Calu3 (cell line): ENCODE measurements at regions not wholly inside any gene's neighbourhood (a gene's known extent, or its start where the extent isn't known, plus 50 kb on each side); places are given as distances from the start of the nearest gene placed in this dataset.

ENCODE experiments used
- BruUV-seq: library from RNA; stranded (reverse); fragments of 400-500 nt; replicated peaks from 2 replicates; lab custom pipeline; 2021; lab: Mats Ljungman, UMichigan
- CTCF ChIA-PET: fragments of 300-600 bp; sonication (Branson Sonifier 250); formaldehyde crosslinking; loops from one replicate; lab custom pipeline; 2022; ENCODE audit warnings: antibody characterized with exemption; lab: Charles Lee
- DNase-seq: peaks from one replicate; pipeline ENCODE4 v3.0.0; 2022
- H3K27ac Mint-ChIP-seq: one replicate; pipeline ENCODE4 v1.8.0; 2022; ENCODE audit warnings: mixed read lengths; ENCODE audit not compliant: unreplicated experiment
- H3K27me3 Mint-ChIP-seq: one replicate; pipeline ENCODE4 v1.8.0; 2022; ENCODE audit warnings: mixed read lengths; ENCODE audit not compliant: unreplicated experiment
- H3K36me3 Mint-ChIP-seq: one replicate; pipeline ENCODE4 v1.8.0; 2022; ENCODE audit warnings: mild to moderate bottlenecking, moderate library complexity, mixed read lengths; ENCODE audit not compliant: insufficient read depth, unreplicated experiment
- H3K4me1 Mint-ChIP-seq: one replicate; pipeline ENCODE4 v1.8.0; 2022; ENCODE audit warnings: mild to moderate bottlenecking, low read depth, mixed read lengths; ENCODE audit not compliant: unreplicated experiment
- H3K4me3 Mint-ChIP-seq: one replicate; pipeline ENCODE4 v1.8.0; 2022; ENCODE audit warnings: mild to moderate bottlenecking, low read depth, moderate library complexity, mixed read lengths; ENCODE audit not compliant: unreplicated experiment
- H3K9me3 Mint-ChIP-seq: one replicate; pipeline ENCODE4 v1.8.0; 2022; ENCODE audit warnings: low read depth, mixed read lengths; ENCODE audit not compliant: unreplicated experiment
- intact Hi-C: fragments of 100-400 bp; cut with micrococcal nuclease; formaldehyde crosslinking; loops from one replicate; pipeline ENCODE4 v1.10.0; 2022; ENCODE audit not compliant: unreplicated experiment
- TF ChIP-seq, protein P1 (sequence below): fragments of 200-600 bp; IDR thresholded peaks from one replicate; pipeline ENCODE4 v1.8.0; 2022; ENCODE audit warnings: antibody characterized with exemption; ENCODE audit not compliant: unreplicated experiment

DNA sequence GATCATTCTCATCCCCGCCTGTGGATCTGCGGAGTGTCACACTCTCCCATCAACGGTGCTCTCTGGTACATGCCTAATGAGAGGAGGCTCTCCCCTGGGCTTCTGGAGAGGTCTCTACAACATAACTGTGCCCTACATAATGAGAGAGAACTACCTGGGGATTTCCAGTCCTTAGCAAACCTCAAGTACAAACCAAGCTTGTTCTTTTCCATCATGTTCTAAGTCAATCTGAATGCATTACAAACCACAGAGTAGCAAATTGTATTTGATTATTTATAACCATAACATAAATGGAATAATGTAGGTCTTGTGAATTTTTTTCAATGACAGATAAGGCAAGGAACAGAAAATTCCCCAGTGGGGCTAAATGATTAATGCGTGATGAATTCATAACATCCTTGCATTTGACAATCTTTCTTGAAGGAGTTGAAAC is 412.4 kb upstream of the NRP1 start:
- Mint-ChIP-seq H3K36me3 (no peaks in the 10 kb centered on the region), H3K27me3 (no peaks in the 10 kb centered on the region), H3K9me3 (no peaks in the 10 kb centered on the region), H3K4me3 (no peak overlapping the region), H3K27ac (no peak overlapping the region), H3K4me1 (peaks cover 22% of the 10 kb centered on the region)
- intact Hi-C loops, result no loop called here
- CTCF ChIA-PET, result interaction anchor here (1.2 kb wide), 1 partner anchor 12 kb away, joined by 3 read pairs; no protein-coding TSS in a partner anchor
- no TSS peak for BruUV-seq
- TF ChIP-seq, protein P1, sequence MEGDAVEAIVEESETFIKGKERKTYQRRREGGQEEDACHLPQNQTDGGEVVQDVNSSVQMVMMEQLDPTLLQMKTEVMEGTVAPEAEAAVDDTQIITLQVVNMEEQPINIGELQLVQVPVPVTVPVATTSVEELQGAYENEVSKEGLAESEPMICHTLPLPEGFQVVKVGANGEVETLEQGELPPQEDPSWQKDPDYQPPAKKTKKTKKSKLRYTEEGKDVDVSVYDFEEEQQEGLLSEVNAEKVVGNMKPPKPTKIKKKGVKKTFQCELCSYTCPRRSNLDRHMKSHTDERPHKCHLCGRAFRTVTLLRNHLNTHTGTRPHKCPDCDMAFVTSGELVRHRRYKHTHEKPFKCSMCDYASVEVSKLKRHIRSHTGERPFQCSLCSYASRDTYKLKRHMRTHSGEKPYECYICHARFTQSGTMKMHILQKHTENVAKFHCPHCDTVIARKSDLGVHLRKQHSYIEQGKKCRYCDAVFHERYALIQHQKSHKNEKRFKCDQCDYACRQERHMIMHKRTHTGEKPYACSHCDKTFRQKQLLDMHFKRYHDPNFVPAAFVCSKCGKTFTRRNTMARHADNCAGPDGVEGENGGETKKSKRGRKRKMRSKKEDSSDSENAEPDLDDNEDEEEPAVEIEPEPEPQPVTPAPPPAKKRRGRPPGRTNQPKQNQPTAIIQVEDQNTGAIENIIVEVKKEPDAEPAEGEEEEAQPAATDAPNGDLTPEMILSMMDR, result no peak
- no peak for DNase-seq

DNA sequence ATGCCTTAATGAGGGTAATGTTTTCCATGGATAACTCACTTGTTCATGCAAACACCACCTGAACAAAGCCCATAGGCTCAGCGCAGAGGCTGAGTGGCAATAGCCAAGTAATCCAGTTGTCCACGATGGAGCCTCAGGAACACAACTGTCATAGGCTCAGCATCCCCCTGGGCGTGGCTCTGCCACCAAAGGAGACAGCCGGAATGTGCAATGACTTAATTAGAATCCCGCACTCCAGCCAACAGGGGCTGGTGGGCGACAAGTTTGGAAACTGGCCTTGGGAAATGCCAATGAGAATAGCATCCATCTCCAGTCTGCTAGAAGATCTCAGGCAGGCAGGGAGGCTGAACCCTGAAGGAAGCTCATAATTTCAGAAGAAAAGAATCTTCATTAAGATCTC is 411.7 kb upstream of the NRP1 start:
- no peaks in the 10 kb centered on the region for H3K36me3 Mint-ChIP-seq
- H3K27ac Mint-ChIP-seq, result no peak overlapping the region
- H3K4me1 Mint-ChIP-seq, result peaks cover 22% of the 10 kb centered on the region
- no peak overlapping the region for H3K4me3 Mint-ChIP-seq
- intact Hi-C loops, result no loop called here
- H3K9me3 Mint-ChIP-seq, result no peaks in the 10 kb centered on the region
- CTCF ChIA-PET, result interaction anchor here (1.2 kb wide), 1 partner anchor 12 kb away, joined by 3 read pairs; no protein-coding TSS in a partner anchor
- DNase-seq, result no peak
- H3K27me3 Mint-ChIP-seq, result no peaks in the 10 kb centered on the region
- TF ChIP-seq, protein P1, result no peak
- no TSS peak for BruUV-seq

GRCh38 chr10:33743429-33743857 is 409.0 kb upstream of the NRP1 start:
- BruUV-seq, result no TSS peak
- intact Hi-C loops, result no loop called here
- no peak overlapping the region for H3K27ac Mint-ChIP-seq
- TF ChIP-seq, protein P1, result no peak
- H3K4me1 Mint-ChIP-seq, result peaks cover 22% of the 10 kb centered on the region
- no peaks in the 10 kb centered on the region for H3K9me3 Mint-ChIP-seq
- CTCF ChIA-PET, result no interaction called here
- H3K27me3 Mint-ChIP-seq, result no peaks in the 10 kb centered on the region
- DNase-seq, result peak; percentile 33
- H3K4me3 Mint-ChIP-seq, result no peak overlapping the region
- no peaks in the 10 kb centered on the region for H3K36me3 Mint-ChIP-seq

DNA sequence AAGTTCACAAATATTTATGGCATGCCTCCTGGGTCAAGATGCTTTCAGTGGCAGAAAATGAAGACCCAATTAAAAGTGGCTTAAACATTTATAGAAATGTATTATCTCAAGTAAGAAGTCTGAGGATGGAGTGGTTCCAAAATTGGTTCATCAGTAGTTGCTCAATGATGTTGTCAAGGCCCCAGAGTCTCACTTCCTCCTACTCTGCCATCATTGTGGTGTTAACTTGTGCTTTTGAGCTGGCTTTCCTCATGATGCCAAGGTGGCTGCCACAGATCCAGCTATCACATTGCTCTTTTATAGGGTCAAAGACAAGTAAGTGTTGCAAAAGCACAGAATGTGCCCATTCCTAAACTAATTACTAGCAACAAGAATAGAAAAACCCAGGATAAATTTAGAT is 404.6 kb upstream of the NRP1 start:
- CTCF ChIA-PET, result interaction anchor here (0.7 kb wide), 1 partner anchor 106 kb away, joined by 4 read pairs; no protein-coding TSS in a partner anchor
- Mint-ChIP-seq H3K36me3 (no peaks in the 10 kb centered on the region), H3K27ac (no peak overlapping the region), H3K4me1 (peaks cover 20% of the 10 kb centered on the region), H3K9me3 (no peaks in the 10 kb centered on the region), H3K27me3 (no peaks in the 10 kb centered on the region), H3K4me3 (no peak overlapping the region)
- BruUV-seq, result no TSS peak
- DNase-seq, result no peak
- TF ChIP-seq, protein P1, result no peak
- intact Hi-C loops, result no loop called here
